ENCODE measurements at regions not wholly inside any gene's neighbourhood (a gene's known extent, or its start where the extent isn't known, plus 50 kb on each side); places are given as distances from the start of the nearest gene placed in this dataset.
"Not testable (repeated sequence)": the region's sequence is repeated elsewhere in the genome, so short reads cannot be mapped to it uniquely, and the experiment has no call there.

DNA sequence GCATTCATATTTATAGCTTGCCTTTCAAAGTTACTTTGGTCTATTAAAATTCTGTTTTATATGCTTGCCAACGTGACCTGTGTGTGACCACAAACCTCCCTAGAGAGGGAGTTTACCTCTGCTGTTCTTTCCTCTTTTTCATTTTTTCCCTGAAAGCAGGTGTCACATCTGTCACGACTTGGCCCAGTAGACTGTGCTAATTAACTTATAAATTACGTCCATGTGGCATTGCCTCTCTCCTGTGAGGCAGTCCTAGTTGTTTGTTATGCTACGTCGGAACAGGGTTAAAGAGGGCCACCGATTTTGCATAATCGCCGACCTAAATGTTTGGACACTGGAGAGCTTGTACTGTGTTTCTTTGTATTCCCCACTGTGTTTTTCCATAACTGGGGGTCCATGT lies 343.9 kb upstream of the FLRT2 start:
- no peaks in the 10 kb centered on the region for H3K27me3 Mint-ChIP-seq (ENCODE audit: unreplicated experiment)
- H3K27ac Mint-ChIP-seq (ENCODE audit: unreplicated experiment) = no peak overlapping the region
- no peak overlapping the region for H3K4me3 Mint-ChIP-seq (ENCODE audit: unreplicated experiment)
- H3K9me3 Mint-ChIP-seq (ENCODE audit: unreplicated experiment) = peaks cover 9% of the 10 kb centered on the region
- H3K4me1 Mint-ChIP-seq (ENCODE audit: unreplicated experiment) = no peaks in the 10 kb centered on the region
- H3K36me3 Mint-ChIP-seq (ENCODE audit: unreplicated experiment) = no peaks in the 10 kb centered on the region
- TF ChIP-seq, protein P1, sequence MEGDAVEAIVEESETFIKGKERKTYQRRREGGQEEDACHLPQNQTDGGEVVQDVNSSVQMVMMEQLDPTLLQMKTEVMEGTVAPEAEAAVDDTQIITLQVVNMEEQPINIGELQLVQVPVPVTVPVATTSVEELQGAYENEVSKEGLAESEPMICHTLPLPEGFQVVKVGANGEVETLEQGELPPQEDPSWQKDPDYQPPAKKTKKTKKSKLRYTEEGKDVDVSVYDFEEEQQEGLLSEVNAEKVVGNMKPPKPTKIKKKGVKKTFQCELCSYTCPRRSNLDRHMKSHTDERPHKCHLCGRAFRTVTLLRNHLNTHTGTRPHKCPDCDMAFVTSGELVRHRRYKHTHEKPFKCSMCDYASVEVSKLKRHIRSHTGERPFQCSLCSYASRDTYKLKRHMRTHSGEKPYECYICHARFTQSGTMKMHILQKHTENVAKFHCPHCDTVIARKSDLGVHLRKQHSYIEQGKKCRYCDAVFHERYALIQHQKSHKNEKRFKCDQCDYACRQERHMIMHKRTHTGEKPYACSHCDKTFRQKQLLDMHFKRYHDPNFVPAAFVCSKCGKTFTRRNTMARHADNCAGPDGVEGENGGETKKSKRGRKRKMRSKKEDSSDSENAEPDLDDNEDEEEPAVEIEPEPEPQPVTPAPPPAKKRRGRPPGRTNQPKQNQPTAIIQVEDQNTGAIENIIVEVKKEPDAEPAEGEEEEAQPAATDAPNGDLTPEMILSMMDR (IDR thresholded peaks at IDR 0.05) = no peak
- no peak for DNase-seq (ENCODE audit: extremely low spot score, unreplicated experiment)

DNA sequence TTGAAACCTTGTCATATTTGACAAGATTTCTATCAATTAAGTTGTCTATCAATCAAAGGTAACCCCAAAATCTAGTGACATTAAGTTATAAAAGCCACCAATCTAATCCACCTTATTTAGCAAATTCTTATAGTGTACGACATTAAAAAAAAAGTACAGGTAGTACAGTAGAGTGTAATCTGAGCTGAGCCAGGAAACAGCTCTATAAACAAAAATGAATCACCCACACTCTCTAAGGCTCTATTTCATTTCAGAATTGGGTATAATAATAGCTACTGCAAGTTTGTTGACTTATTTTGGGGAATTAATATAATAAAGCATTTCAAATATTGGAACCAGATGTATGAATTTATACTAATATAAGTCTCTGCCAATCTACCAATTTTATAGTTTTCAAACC lies 342.4 kb upstream of the FLRT2 start:
- H3K9me3 Mint-ChIP-seq (ENCODE audit: unreplicated experiment) = peaks cover 9% of the 10 kb centered on the region
- H3K27me3 Mint-ChIP-seq (ENCODE audit: unreplicated experiment) = no peaks in the 10 kb centered on the region
- TF ChIP-seq, protein P1 (IDR thresholded peaks at IDR 0.05) = no peak
- H3K27ac Mint-ChIP-seq (ENCODE audit: unreplicated experiment) = no peak overlapping the region
- H3K36me3 Mint-ChIP-seq (ENCODE audit: unreplicated experiment) = no peaks in the 10 kb centered on the region
- no peak overlapping the region for H3K4me3 Mint-ChIP-seq (ENCODE audit: unreplicated experiment)
- no peaks in the 10 kb centered on the region for H3K4me1 Mint-ChIP-seq (ENCODE audit: unreplicated experiment)
- no peak for DNase-seq (ENCODE audit: extremely low spot score, unreplicated experiment)

DNA sequence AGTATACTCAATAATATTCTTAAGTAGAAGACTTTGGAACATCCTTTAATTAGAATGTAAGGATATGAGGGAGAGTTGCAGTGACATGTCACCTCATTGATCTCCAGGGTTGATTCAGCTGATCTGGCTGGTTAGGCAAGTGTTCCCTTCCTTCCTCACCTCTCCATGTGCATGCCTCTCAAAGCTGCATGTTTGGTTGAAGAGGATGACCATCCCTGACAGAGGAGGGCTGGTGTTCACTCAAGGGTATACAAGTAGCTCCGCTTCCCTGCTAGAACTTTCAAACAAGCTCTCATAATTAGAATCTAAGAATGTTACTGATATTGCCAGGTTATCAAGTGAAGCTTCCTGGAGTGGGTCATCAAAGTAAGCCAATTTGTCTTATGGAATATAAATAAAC lies 341.1 kb upstream of the FLRT2 start:
- H3K27me3 Mint-ChIP-seq (ENCODE audit: unreplicated experiment) = no peaks in the 10 kb centered on the region
- H3K4me1 Mint-ChIP-seq (ENCODE audit: unreplicated experiment) = no peaks in the 10 kb centered on the region
- peaks cover 9% of the 10 kb centered on the region for H3K9me3 Mint-ChIP-seq (ENCODE audit: unreplicated experiment)
- TF ChIP-seq, protein P1 (IDR thresholded peaks at IDR 0.05) = no peak
- no peak for DNase-seq (ENCODE audit: extremely low spot score, unreplicated experiment)
- H3K4me3 Mint-ChIP-seq (ENCODE audit: unreplicated experiment) = no peak overlapping the region
- no peak overlapping the region for H3K27ac Mint-ChIP-seq (ENCODE audit: unreplicated experiment)
- H3K36me3 Mint-ChIP-seq (ENCODE audit: unreplicated experiment) = no peaks in the 10 kb centered on the region

DNA sequence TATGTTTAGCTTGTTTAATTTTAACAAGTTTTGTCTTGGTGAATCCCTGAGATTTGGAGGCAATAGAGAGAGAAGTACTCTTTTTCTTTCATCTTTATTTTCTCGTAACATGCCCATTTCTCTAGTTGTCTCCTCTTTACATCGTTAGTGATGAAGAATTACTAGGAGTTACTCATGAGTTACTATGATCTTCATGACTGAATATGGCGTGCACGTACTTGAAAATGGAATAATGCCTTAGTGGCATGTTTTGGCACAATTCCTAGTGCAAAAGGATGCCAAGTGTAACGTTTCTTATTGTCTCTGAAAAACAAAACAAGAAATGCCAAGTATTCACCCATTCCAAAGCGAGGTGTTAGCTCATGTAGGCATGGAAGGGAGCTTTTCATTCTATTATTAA lies 340.7 kb upstream of the FLRT2 start:
- not testable (repeated sequence) for H3K36me3 Mint-ChIP-seq (ENCODE audit: unreplicated experiment); DNase-seq (ENCODE audit: extremely low spot score, unreplicated experiment); H3K4me1 Mint-ChIP-seq (ENCODE audit: unreplicated experiment); H3K4me3 Mint-ChIP-seq (ENCODE audit: unreplicated experiment); H3K27me3 Mint-ChIP-seq (ENCODE audit: unreplicated experiment); H3K9me3 Mint-ChIP-seq (ENCODE audit: unreplicated experiment); H3K27ac Mint-ChIP-seq (ENCODE audit: unreplicated experiment)

DNA sequence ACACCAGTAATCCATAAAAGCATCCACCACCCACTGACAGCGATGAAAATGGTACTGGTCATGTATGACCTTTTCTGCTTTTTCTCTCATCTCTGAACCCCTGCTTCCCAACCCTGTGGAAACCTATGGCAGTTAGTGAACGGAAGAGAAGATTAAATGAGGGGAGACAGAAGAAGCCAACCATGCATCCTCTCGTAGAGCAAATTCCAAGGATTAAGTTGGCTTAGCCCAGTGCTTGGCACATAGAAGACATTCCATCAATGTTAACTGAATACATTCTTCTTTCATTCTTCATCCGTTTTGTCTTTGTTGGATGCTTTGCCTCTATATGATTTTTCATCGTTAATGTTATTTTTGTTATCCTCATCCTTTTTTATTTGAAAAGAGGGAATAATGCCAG lies 339.7 kb upstream of the FLRT2 start:
- no peaks in the 10 kb centered on the region for H3K36me3 Mint-ChIP-seq (ENCODE audit: unreplicated experiment)
- no peak overlapping the region for H3K4me3 Mint-ChIP-seq (ENCODE audit: unreplicated experiment)
- TF ChIP-seq, protein P1 (IDR thresholded peaks at IDR 0.05) = no peak
- no peak overlapping the region for H3K27ac Mint-ChIP-seq (ENCODE audit: unreplicated experiment)
- H3K9me3 Mint-ChIP-seq (ENCODE audit: unreplicated experiment) = peaks cover 9% of the 10 kb centered on the region
- no peak for DNase-seq (ENCODE audit: extremely low spot score, unreplicated experiment)
- no peaks in the 10 kb centered on the region for H3K27me3 Mint-ChIP-seq (ENCODE audit: unreplicated experiment)
- no peaks in the 10 kb centered on the region for H3K4me1 Mint-ChIP-seq (ENCODE audit: unreplicated experiment)

DNA sequence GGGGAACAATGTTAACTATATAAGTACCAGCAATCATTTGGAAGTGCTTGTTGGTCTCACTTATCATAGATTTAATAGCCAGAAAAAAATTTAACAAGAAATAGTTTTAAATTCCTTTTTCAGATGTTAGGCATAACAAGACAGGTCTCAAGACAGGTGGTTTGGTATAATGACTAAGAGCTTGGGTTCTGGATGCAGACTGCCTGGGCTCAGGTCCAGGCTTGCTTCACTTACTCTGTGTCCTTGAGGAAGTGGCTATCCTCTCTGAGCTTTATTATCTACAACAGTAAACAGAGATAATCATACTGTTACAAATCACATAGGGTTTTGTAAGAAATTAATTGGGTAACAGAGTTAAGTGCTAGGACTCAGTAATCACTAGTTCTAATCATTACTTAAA lies 338.0 kb upstream of the FLRT2 start:
- TF ChIP-seq, protein P1 (IDR thresholded peaks at IDR 0.05) = no peak
- H3K36me3 Mint-ChIP-seq (ENCODE audit: unreplicated experiment) = no peaks in the 10 kb centered on the region
- H3K27me3 Mint-ChIP-seq (ENCODE audit: unreplicated experiment) = no peaks in the 10 kb centered on the region
- DNase-seq (ENCODE audit: extremely low spot score, unreplicated experiment) = no peak
- H3K9me3 Mint-ChIP-seq (ENCODE audit: unreplicated experiment) = peaks cover 9% of the 10 kb centered on the region
- no peak overlapping the region for H3K4me3 Mint-ChIP-seq (ENCODE audit: unreplicated experiment)
- H3K27ac Mint-ChIP-seq (ENCODE audit: unreplicated experiment) = no peak overlapping the region
- H3K4me1 Mint-ChIP-seq (ENCODE audit: unreplicated experiment) = no peaks in the 10 kb centered on the region

Measured in osteocyte (in vitro differentiated cells).